HG03095 (cell line): ENCODE measurements at regions not wholly inside any gene's neighbourhood (a gene's known extent, or its start where the extent isn't known, plus 50 kb on each side); places are given as distances from the start of the nearest gene placed in this dataset.

ENCODE experiments used
- ATAC-seq: cut with Tn5 transposase; IDR thresholded peaks from one replicate; pipeline ENCODE4 v1.9.1; 2021; ENCODE audit warnings: moderate library complexity; ENCODE audit not compliant: unreplicated experiment

- ATAC-seq, result no peak
Measured at GRCh38 chr9:120018037-120018436, 561.9 kb downstream of the CDK5RAP2 start.

GRCh38 chr9:120016231-120016630 is 563.7 kb downstream of the CDK5RAP2 start:
- ATAC-seq, result no peak

DNA sequence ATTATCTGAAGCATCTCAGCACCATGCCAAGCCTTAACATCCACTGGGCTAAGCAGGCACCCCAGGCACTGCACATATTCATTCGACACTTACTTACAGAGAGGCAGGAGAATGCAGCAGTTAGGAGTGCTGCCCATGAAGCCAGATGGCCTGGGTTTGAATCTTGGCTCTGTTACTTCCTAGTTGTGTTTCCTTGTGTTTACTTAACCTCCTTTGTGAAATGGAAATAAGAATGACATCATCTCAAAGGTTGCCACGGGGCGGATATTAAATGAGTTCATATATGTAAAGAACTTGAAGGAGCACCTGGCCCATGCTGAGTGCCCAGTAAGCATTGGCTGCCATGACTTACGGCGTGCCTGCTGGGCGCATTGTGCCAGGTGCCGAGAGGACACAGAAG is 565.2 kb downstream of the CDK5RAP2 start:
- ATAC-seq, result no peak

DNA sequence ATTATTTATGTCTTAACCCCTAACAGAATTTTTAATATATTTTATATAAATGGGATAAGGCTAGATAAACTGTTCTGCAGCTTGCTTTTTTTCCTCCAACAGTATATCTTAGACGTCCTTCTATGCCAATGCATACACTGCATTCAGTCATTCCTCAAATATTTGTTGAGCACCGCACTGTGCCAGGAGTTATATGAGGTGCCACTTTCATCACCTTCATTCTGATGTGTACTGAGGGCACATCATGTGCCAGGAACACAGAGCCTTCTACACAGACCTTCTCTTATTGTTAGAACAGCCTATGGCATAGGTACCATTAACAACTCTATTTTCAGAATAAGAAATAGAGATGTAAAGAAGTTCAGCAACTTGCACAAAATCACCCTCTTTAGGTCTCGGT is 570.1 kb downstream of the CDK5RAP2 start:
- no peak for ATAC-seq

- no peak for ATAC-seq
Measured at GRCh38 chr9:120001536-120001935, 578.4 kb downstream of the CDK5RAP2 start.

GRCh38 chr9:119998614-119999013 is 581.4 kb downstream of the CDK5RAP2 start:
- ATAC-seq, result no peak

- no peak for ATAC-seq
Measured at GRCh38 chr9:119991797-119992196, 588.2 kb downstream of the CDK5RAP2 start.

DNA sequence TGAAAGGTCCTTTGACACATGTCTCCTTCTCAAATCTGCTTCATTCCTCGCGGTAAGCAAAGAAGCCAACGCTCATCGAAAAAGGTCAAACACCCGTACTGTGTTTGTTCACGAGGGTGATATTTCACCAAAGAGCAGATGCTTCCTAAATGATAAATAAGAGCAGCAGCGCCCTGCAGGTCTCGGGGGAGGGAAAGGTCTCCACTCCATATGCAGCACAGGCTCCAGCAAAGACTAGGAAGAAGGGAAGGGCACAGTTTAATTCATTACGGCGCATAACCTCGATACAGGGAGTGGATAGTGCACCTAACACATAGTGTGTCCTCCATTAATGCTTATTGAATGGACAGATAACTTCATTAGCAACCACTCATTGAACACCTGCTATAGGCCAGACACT is 593.3 kb downstream of the CDK5RAP2 start:
- no peak for ATAC-seq

DNA sequence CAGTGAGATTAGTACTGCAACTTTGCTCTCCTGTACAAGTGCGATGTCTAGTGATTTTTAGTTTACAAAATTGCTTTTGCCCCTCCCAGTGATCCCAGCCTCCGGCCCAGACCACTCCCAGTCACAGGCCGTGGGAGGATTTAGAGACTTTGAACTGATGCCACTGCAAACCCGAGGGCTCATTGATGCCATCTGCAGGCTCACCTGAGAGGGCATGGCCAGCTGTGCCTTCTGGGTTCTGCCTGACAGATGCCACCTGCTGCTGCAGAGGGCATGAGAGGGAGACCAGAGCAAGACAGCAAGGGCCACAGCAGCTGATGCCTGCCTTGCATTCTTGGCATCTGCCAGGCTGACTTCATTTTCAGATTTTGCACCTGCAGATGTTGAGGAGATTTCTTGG is 593.8 kb downstream of the CDK5RAP2 start:
- ATAC-seq, result no peak

- ATAC-seq, result no peak
Measured at GRCh38 chr9:119974026-119974425, 604.8 kb upstream of the BRINP1 start.

DNA sequence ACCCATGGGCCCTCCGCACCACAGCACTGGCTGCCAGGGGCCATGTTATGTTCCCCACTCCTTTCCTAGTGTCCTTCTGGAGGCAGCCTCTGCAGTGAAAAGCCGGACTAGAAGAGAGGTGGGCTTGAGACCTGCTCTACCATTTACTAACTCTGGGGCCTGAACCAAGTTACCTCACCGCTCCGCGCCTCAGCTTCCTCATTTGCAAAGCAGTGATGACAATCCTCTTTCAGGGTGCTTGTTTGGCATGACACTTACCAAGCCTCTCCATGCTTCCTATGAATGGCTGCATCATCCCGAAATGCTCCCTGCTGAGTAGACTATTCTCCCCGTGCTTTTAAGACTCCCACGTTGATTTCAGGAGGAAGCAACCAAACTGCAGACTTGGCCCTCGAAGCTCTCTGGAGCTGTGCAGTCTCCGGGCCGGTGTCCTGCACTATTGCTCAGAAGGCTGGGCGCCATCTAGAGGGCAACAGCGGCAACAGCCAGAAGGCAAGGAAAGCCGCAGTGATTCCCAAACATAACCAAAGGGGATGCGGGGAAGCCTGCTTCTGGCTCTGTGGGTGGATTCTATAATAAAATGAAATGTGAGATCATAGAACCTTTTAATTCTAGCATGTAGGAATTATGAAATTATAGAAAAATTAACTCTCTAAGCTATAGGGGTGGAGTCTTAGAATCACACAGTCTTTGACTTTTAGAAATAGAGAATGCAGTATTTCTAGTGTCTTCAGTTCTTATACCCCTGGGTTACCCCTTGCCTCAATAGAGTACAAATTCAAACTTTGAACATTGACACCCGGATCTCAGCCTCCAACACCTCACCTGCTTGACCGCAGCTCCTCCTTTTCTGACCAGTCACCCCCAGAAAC is 599.8 kb upstream of the BRINP1 start:
- peak; percentile 79 for ATAC-seq

- ATAC-seq, result no peak
Measured at GRCh38 chr9:119967867-119968535, 598.8 kb upstream of the BRINP1 start.

DNA sequence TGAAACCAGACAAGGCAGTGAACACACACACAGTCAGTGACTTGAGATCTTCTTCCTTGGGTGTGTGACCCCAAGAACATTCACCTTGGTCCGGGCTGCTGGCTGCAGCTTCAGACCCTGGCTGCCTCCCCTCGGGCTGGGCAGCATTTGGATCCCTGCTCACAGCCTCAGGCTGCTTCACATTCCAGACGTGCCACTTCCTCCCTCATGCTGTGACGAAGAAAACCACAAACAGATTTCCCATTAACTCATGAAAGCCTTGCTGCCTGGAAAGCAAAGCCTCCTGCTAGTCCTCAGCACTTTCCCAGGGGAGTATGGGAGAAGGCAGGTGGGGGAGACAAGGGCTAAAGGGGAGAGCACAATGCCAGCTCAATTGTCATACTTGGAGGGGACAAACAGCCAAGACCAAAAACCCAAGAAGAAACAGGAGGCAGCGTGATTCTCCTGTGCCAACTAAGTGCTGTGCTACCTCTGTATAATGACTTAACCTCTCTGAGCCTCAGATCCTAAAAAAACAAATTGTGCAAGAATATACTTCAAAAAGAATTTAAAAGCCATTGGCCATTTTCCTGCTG is 594.6 kb upstream of the BRINP1 start:
- ATAC-seq, result no peak

- ATAC-seq, result no peak
Measured at GRCh38 chr9:119963258-119963797, 594.1 kb upstream of the BRINP1 start.

DNA sequence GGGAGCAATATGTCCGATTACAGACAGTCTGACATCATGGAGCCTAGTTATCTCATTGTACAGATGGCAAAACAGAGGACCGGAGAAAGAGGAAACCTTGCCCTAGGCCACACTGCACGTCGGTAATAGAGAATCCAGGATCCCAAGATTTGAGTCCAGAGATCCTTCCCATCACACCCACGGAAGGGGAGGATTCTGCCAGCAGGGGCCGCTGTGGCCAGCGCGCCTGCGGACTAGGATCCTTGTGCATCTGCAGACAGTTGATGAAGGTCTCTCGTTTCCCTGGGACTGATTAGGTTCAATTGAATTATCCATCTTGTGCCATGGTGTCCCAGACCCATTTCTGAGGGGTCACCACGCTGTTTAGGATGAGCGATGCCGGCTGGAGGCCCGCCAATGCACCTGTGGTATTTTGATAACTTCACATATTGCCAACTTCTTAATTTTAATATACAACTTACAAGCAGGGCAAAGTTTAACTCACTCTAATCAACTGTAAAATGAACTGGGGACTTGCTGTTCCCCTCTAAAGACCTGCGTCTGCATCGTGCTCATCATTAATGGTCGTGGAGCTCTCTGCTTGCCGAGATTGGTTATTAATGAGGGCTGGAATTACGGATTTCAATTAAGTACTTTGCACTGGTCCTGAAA is 592.7 kb upstream of the BRINP1 start:
- no peak for ATAC-seq

- no peak for ATAC-seq
Measured at GRCh38 chr9:119959846-119960545, 590.8 kb upstream of the BRINP1 start.

- no peak for ATAC-seq
Measured at GRCh38 chr9:119956111-119956510, 586.9 kb upstream of the BRINP1 start.

DNA sequence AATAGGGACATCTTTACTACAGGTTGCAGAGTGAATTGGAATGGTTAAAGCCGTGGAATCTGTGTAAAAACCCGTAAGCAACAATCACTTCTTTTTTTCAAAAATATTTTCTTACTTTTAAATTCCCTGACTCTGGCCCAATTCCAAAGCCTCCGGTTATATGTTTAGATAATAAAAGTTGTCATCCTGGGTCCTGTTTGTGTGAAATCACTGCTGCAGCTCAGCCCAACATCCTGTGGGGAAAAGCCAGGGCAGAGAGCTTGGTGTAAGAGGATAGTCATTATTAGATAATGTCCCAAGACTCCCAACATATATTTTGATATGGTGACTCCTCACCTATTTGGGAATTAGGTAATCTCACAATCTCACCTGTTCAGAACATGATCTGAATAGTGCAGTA is 586.0 kb upstream of the BRINP1 start:
- ATAC-seq, result no peak

DNA sequence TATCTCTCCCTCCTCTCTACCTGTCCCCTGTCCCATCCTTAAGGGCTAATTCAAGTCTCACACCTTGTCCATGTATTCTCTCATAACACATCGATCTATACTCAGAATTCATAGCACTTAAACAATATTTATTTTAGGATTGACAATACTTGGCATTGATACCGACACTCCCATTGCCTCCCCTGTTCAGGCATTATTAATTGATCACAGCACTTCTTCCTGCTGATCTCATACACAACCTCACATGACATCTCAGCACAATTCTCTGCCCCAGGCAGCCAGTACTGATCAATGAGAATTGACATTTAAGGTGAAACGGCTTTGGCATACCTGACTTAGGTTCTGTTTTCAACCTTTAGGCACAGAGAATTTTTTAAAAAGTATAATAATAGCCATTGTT is 582.4 kb upstream of the BRINP1 start:
- ATAC-seq, result no peak

GRCh38 chr9:119951090-119951489 is 581.9 kb upstream of the BRINP1 start:
- no peak for ATAC-seq

DNA sequence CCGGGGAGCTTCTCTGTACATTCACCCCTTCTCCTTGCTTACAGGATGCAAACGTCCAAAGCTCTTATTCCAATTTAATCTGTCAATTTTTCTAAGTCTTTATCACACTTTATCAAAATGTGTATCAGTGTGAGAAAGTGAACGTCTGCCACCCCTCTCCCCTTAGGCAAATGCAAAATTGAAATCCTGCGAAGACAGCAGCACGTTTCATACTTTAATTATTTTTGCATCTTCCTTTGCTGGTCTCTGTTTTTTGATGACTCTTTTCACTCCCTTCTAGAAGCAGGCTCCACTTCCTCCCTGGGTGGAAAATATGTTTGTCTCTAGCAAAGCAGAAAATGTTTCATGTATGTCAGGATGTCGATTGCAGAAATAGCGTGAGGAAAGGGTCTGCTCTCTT is 576.5 kb upstream of the BRINP1 start:
- no peak for ATAC-seq
